Fibroblast of lung (primary cell): ENCODE measurements at regions not wholly inside any gene's neighbourhood (a gene's known extent, or its start where the extent isn't known, plus 50 kb on each side); places are given as distances from the start of the nearest gene placed in this dataset.

ENCODE experiments used
- DNase-seq, 2 donors: peaks; one replicate each; pipeline versions ENCODE4 v3.0.0 to v3.0.0-alpha.2; 2010; ENCODE audit warnings: low read depth in 2 of 2
- H2AFZ ChIP-seq: 2 replicates; pipeline ENCODE4 v1.5.1; 2012; ENCODE audit warnings: low read length, control low read depth, inconsistent platforms
- H3K27ac ChIP-seq: 2 replicates; pipeline ENCODE4 v1.5.1; 2011; ENCODE audit warnings: low read length, control low read depth; ENCODE audit not compliant: insufficient read depth
- H3K27me3 ChIP-seq: 2 replicates; pipeline ENCODE4 v1.5.1; 2011; ENCODE audit warnings: mild to moderate bottlenecking, low read length; ENCODE audit not compliant: control insufficient read depth, insufficient read depth
- H3K36me3 ChIP-seq: 2 replicates; pipeline ENCODE4 v1.5.1; 2011; ENCODE audit warnings: low read length; ENCODE audit not compliant: control insufficient read depth, insufficient read depth
- H3K4me1 ChIP-seq: 2 replicates; pipeline ENCODE4 v1.5.1; 2011; ENCODE audit warnings: low read length; ENCODE audit not compliant: control insufficient read depth, insufficient read depth; ENCODE audit errors: extremely low read depth
- H3K4me2 ChIP-seq: 2 replicates; pipeline ENCODE4 v1.5.1; 2011; ENCODE audit warnings: low read length, control low read depth; ENCODE audit not compliant: insufficient read depth; ENCODE audit errors: extremely low read depth
- H3K4me3 ChIP-seq, 4 experiments: fragments of 200-600 bp in 1 of 4; sonication (generic) in 1 of 4; replicated peaks in 1 of 4; 2 replicates each; pipeline ENCODE4 v1.5.1; 2011 to 2016; ENCODE audit warnings: low read length in 4 of 4, low read depth in 3 of 4, mild to moderate bottlenecking in 3 of 4, control low read depth in 2 of 4, inconsistent platforms in 1 of 4, mixed read lengths in 1 of 4; ENCODE audit not compliant: insufficient read depth in 1 of 4; ENCODE audit errors: control extremely low read depth in 1 of 4
- H3K79me2 ChIP-seq: 2 replicates; pipeline ENCODE4 v1.5.1; 2012; ENCODE audit warnings: mild to moderate bottlenecking, low read length, inconsistent platforms; ENCODE audit not compliant: control insufficient read depth, insufficient read depth
- H3K9ac ChIP-seq: 2 replicates; pipeline ENCODE4 v1.5.1; 2011; ENCODE audit warnings: mild to moderate bottlenecking, low read length, control low read depth; ENCODE audit not compliant: insufficient read depth
- H3K9me3 ChIP-seq: 2 replicates; pipeline ENCODE4 v1.5.1; 2012; ENCODE audit warnings: low read depth, low read length; ENCODE audit not compliant: control insufficient read depth, insufficient read depth
- H4K20me1 ChIP-seq: 2 replicates; pipeline ENCODE4 v1.5.1; 2011; ENCODE audit warnings: low read length; ENCODE audit not compliant: control insufficient read depth, insufficient read depth; ENCODE audit errors: extremely low read depth
- CTCF ChIP-seq, 2 donors: IDR thresholded peaks in 1 of 2; conservative IDR thresholded peaks in 1 of 2; 1 replicate in 1 of 2; 2 replicates in 1 of 2; pipeline ENCODE4 v1.5.1; 2011 to 2012; ENCODE audit warnings: low read length in 2 of 2, control low read depth in 1 of 2, inconsistent platforms in 1 of 2, low read depth in 1 of 2, mild to moderate bottlenecking in 1 of 2
- EZH2 ChIP-seq: IDR thresholded peaks from 2 replicates; pipeline ENCODE4 v1.5.1; 2012; ENCODE audit warnings: low read length, control low read depth, mild to moderate bottlenecking; ENCODE audit errors: missing control alignments

DNA sequence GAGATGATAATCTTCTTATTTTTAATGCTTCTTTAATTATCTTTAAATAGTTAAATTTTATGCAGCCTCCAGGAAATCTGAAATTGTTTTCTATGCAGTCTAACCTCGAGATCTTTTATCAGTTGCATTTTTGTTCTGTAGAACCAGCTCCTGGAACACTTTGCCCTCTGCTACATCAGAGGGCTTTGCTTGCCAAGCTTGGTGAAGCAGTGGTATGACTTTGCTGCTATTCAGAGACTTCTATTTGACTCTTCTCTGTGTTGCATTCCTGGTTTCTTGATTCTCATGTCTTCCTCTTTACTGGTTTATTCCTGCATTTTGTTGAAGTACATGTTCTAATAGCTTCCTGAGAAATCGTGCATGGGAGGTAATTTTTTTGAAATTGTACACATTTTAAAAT, 163.7 kb upstream of the TMEM229A start:
- no peak for DNase-seq
- Histone ChIP-seq H3K27me3 (no peaks in the 10 kb centered on the region), H3K4me3 (no peak overlapping the region), H3K27ac (no peak overlapping the region), H4K20me1 (no peaks in the 10 kb centered on the region), H3K9ac (no peak overlapping the region), H3K79me2 (no peaks in the 10 kb centered on the region), H3K4me2 (no peak overlapping the region), H2AFZ (no peak overlapping the region), H3K36me3 (no peaks in the 10 kb centered on the region), H3K4me1 (no peaks in the 10 kb centered on the region), H3K9me3 (no peaks in the 10 kb centered on the region)
- TF ChIP-seq CTCF (conservative IDR thresholded peaks at IDR 0.05 in 1 of 2, IDR thresholded peaks at IDR 0.05 in 1 of 2; ENCODE audit: low read depth in 1 of 2, low read length in 2 of 2) (no peak), EZH2 (no peak)

DNA sequence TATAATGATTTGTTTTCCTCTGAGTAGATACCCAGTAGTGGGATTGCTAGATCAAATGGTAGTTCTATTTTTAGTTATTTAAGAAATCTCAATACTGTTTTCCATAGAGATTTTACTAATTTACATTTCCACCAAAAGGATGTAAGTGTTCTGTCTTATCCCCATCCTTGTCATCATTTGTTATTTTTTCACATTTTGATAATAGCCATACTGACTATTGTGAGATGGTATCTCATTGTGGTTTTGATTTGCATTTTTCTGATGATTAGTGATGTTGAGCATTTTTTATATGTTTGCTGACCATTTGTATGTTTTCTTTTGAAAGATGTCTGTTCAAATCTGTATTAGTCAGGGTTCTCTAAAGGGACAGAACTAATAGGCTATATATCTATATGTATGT, 160.0 kb upstream of the TMEM229A start:
- TF ChIP-seq CTCF (conservative IDR thresholded peaks at IDR 0.05 in 1 of 2, IDR thresholded peaks at IDR 0.05 in 1 of 2; ENCODE audit: low read depth in 1 of 2, low read length in 2 of 2) (no peak), EZH2 (no peak)
- Histone ChIP-seq H3K27ac (no peak overlapping the region), H3K4me3 (no peak overlapping the region), H3K4me2 (no peak overlapping the region), H4K20me1 (no peaks in the 10 kb centered on the region), H2AFZ (no peak overlapping the region), H3K4me1 (no peaks in the 10 kb centered on the region), H3K79me2 (no peaks in the 10 kb centered on the region), H3K9me3 (no peaks in the 10 kb centered on the region), H3K36me3 (no peaks in the 10 kb centered on the region), H3K27me3 (no peaks in the 10 kb centered on the region), H3K9ac (no peak overlapping the region)
- no peak for DNase-seq

- Histone ChIP-seq H3K4me3 (no peak overlapping the region), H2AFZ (no peak overlapping the region), H3K9me3 (no peaks in the 10 kb centered on the region), H3K4me1 (no peaks in the 10 kb centered on the region), H3K79me2 (no peaks in the 10 kb centered on the region), H3K27ac (no peak overlapping the region), H3K9ac (no peak overlapping the region), H4K20me1 (no peaks in the 10 kb centered on the region), H3K36me3 (no peaks in the 10 kb centered on the region), H3K27me3 (no peaks in the 10 kb centered on the region), H3K4me2 (no peak overlapping the region)
- DNase-seq: no peak
- TF ChIP-seq CTCF (conservative IDR thresholded peaks at IDR 0.05 in 1 of 2, IDR thresholded peaks at IDR 0.05 in 1 of 2; ENCODE audit: low read depth in 1 of 2, low read length in 2 of 2) (no peak), EZH2 (no peak)
Observed at GRCh38 chr7:124191713-124192112, 158.8 kb upstream of the TMEM229A start.
